ENCODE measurements at regions not wholly inside any gene's neighbourhood (a gene's known extent, or its start where the extent isn't known, plus 50 kb on each side); places are given as distances from the start of the nearest gene placed in this dataset.
A peak's percentile ranks its signal among the peaks of the same experiment; 100 is the strongest.

- Histone ChIP-seq H3K9ac (ENCODE audit: low read length in 3 of 3) (no peak overlapping the region), H3K4me1 (ENCODE audit: control insufficient read depth in 2 of 3, insufficient read depth in 2 of 3, low read depth in 1 of 3, low read length in 3 of 3) (no peaks in the 10 kb centered on the region), H3K4me3 (ENCODE audit: low read length in 3 of 3) (no peak overlapping the region), H3K9me3 (ENCODE audit: control insufficient read depth in 2 of 3, insufficient read depth in 1 of 3, low read length in 3 of 3) (no peaks in the 10 kb centered on the region), H3K27ac (ENCODE audit: low read depth in 2 of 2, low read length in 2 of 2) (no peak overlapping the region), H3K27me3 (ENCODE audit: control insufficient read depth, insufficient read depth, low read length) (no peaks in the 10 kb centered on the region), H3K36me3 (ENCODE audit: control insufficient read depth in 2 of 3, insufficient read depth in 3 of 3, low read length in 3 of 3) (no peaks in the 10 kb centered on the region)
- TF ChIP-seq, protein P1, sequence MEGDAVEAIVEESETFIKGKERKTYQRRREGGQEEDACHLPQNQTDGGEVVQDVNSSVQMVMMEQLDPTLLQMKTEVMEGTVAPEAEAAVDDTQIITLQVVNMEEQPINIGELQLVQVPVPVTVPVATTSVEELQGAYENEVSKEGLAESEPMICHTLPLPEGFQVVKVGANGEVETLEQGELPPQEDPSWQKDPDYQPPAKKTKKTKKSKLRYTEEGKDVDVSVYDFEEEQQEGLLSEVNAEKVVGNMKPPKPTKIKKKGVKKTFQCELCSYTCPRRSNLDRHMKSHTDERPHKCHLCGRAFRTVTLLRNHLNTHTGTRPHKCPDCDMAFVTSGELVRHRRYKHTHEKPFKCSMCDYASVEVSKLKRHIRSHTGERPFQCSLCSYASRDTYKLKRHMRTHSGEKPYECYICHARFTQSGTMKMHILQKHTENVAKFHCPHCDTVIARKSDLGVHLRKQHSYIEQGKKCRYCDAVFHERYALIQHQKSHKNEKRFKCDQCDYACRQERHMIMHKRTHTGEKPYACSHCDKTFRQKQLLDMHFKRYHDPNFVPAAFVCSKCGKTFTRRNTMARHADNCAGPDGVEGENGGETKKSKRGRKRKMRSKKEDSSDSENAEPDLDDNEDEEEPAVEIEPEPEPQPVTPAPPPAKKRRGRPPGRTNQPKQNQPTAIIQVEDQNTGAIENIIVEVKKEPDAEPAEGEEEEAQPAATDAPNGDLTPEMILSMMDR (IDR thresholded peaks at IDR 0.05; ENCODE audit: borderline replicate concordance, extremely low read depth, insufficient read depth): no peak
- intact Hi-C loops (cut with DNase I): no loop called here
- DNase-seq: peak in 1 of 5 donors; percentile 7
- no peak for FAIRE-seq
Observed at GRCh38 chr12:125202421-125202820, 137.2 kb downstream of the AACS start.

- TF ChIP-seq, protein P1 (IDR thresholded peaks at IDR 0.05; ENCODE audit: borderline replicate concordance, extremely low read depth, insufficient read depth): peak; percentile 44
- Histone ChIP-seq H3K4me1 (ENCODE audit: control insufficient read depth in 2 of 3, insufficient read depth in 2 of 3, low read depth in 1 of 3, low read length in 3 of 3) (no peaks in the 10 kb centered on the region), H3K4me3 (ENCODE audit: low read length in 3 of 3) (no peak overlapping the region), H3K27ac (ENCODE audit: low read depth in 2 of 2, low read length in 2 of 2) (no peak overlapping the region), H3K27me3 (ENCODE audit: control insufficient read depth, insufficient read depth, low read length) (no peaks in the 10 kb centered on the region), H3K9me3 (ENCODE audit: control insufficient read depth in 2 of 3, insufficient read depth in 1 of 3, low read length in 3 of 3) (no peaks in the 10 kb centered on the region), H3K36me3 (ENCODE audit: control insufficient read depth in 2 of 3, insufficient read depth in 3 of 3, low read length in 3 of 3) (no peaks in the 10 kb centered on the region), H3K9ac (ENCODE audit: low read length in 3 of 3) (no peak overlapping the region)
- intact Hi-C loops (cut with DNase I): no loop called here
- no peak for DNase-seq
- no peak for FAIRE-seq
Observed at GRCh38 chr12:125203145-125203765, 138.0 kb downstream of the AACS start.

GRCh38 chr12:125205386-125205785 is 140.2 kb downstream of the AACS start:
- no peak overlapping the region for H3K4me3 ChIP-seq (ENCODE audit: low read length in 3 of 3)

More at GRCh38 chr12:125205386-125205785, 140.2 kb downstream of the AACS start:
- FAIRE-seq (no peak), DNase-seq (peak in 1 of 5 donors; percentile 8)
- H3K36me3 ChIP-seq (ENCODE audit: control insufficient read depth in 2 of 3, insufficient read depth in 3 of 3, low read length in 3 of 3): no peaks in the 10 kb centered on the region
- no peaks in the 10 kb centered on the region for H3K27me3 ChIP-seq (ENCODE audit: control insufficient read depth, insufficient read depth, low read length)
- TF ChIP-seq, protein P1 (IDR thresholded peaks at IDR 0.05; ENCODE audit: borderline replicate concordance, extremely low read depth, insufficient read depth): no peak
- no peak overlapping the region for H3K9ac ChIP-seq (ENCODE audit: low read length in 3 of 3)
- H3K4me1 ChIP-seq (ENCODE audit: control insufficient read depth in 2 of 3, insufficient read depth in 2 of 3, low read depth in 1 of 3, low read length in 3 of 3): no peaks in the 10 kb centered on the region
- intact Hi-C loops (cut with DNase I): no loop called here
- H3K27ac ChIP-seq (ENCODE audit: low read depth in 2 of 2, low read length in 2 of 2): no peak overlapping the region
- H3K9me3 ChIP-seq (ENCODE audit: control insufficient read depth in 2 of 3, insufficient read depth in 1 of 3, low read length in 3 of 3): no peaks in the 10 kb centered on the region
